GM12873 (cell line): ENCODE measurements at regions not wholly inside any gene's neighbourhood (a gene's known extent, or its start where the extent isn't known, plus 50 kb on each side); places are given as distances from the start of the nearest gene placed in this dataset.

Experiments
- TF ChIP-seq, protein P1 (sequence below): IDR thresholded peaks from 2 replicates; pipeline ENCODE4 v1.5.1; 2012; ENCODE audit warnings: low read depth, mild to moderate bottlenecking, moderate library complexity, low read length, control low read depth; ENCODE audit not compliant: insufficient read depth; ENCODE audit errors: missing control alignments

DNA sequence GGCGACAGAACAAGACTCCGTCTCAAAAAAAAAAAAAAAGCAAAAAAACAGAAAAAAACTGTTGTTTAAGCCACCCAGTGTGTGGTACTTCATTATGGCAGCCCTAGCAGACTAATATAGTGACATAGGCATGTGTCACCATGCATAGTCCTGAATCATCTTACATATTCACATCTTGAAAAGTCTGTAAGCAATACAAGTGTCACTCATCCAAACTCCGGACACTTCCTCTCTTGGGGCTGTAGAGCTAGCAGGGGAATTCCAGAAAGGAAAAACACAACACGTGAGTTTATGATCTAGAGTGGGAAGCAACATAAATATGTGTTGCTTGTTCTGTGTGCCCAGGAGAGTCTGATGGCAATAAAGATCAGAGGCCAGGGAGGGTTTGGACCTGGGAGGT lies 81.6 kb upstream of the KCNE2 start:
- TF ChIP-seq, protein P1, sequence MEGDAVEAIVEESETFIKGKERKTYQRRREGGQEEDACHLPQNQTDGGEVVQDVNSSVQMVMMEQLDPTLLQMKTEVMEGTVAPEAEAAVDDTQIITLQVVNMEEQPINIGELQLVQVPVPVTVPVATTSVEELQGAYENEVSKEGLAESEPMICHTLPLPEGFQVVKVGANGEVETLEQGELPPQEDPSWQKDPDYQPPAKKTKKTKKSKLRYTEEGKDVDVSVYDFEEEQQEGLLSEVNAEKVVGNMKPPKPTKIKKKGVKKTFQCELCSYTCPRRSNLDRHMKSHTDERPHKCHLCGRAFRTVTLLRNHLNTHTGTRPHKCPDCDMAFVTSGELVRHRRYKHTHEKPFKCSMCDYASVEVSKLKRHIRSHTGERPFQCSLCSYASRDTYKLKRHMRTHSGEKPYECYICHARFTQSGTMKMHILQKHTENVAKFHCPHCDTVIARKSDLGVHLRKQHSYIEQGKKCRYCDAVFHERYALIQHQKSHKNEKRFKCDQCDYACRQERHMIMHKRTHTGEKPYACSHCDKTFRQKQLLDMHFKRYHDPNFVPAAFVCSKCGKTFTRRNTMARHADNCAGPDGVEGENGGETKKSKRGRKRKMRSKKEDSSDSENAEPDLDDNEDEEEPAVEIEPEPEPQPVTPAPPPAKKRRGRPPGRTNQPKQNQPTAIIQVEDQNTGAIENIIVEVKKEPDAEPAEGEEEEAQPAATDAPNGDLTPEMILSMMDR = no peak

DNA sequence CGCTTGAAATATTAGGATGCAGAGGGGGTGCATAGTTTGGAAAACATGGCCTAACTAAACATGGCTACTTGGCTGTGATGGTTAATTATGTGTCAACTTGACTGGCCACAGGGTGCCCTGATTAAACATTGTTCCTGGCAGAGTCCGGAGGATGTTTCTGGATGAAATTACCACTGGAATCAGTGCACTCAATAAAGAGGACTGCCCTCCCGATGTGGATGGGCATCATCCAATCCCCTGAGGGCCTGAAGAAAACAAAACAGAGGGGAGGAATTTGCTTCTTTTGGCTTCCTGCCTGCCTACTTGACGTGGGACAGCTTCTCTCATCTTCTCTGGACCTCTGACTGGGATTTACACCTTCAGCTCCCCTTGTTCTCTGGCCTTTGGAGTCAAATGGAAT lies 79.1 kb upstream of the KCNE2 start:
- TF ChIP-seq, protein P1 = no peak

DNA sequence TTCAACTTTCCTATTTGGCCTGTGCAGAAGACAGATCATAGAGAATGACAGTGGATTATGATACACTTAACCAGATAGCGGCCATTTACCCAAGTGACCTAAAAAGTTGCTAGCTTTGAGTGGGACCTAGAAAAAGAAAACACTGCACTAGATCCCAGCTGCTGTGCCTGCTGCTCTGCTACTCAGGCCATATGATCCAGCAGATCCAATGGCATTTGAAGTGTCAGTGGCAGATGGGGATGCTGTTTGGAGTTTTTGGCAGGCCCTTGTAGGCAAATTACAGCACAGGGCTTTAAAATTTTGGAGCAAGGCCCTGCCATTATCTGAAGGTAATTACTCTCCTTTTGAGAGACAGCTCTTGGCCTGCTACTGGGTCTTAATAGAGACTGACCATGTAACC lies 74.0 kb upstream of the KCNE2 start:
- TF ChIP-seq, protein P1 = no peak

DNA sequence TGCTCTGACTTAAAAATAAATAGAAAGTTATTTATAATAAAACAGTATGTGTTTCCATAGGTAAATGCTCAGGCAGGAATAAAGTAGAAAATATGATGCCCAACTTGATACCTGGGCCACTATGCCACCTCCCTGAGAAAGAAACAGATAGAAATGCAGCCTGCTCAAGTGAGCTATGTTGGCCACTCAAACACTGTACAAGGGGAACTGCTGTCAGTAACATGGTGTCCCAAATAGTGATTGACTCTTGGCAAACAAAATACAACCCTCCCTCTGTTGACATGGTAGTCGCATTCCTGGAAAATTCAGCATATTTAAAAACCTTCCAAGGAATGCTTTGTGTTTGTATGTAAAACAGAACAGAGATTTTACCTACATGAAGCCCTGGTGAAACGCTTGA lies 66.9 kb upstream of the KCNE2 start:
- TF ChIP-seq, protein P1 = no peak

DNA sequence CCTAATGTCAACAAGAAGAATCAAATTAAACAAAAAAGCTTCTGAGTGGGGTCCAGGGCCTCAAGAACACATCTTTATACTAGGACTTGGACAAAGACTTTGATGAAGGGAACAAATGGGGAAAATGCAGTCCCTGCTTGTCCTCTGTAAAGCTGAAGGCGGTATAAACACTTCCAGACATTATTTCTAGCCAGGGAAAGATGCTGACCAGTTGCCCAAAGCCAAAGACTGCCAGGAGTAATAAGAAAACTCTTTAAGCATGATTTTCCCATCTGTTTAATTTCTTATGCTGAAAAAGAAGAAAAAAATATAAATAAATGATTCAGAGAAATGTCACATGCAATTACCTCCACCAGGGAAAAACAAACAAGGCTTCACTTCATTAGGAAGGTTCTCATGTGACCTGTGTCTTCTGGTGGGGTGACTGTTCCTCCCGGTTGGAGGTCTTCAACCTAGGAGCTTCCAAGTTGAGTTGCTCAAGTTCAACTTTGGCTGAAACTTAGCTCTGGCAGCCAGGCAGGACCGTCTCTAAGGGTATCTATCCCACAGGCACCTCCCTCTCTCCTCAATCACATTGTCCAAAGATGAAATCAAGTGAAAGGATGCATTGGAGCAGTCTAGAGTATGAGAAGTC lies 65.2 kb upstream of the KCNE2 start:
- TF ChIP-seq, protein P1 = no peak

DNA sequence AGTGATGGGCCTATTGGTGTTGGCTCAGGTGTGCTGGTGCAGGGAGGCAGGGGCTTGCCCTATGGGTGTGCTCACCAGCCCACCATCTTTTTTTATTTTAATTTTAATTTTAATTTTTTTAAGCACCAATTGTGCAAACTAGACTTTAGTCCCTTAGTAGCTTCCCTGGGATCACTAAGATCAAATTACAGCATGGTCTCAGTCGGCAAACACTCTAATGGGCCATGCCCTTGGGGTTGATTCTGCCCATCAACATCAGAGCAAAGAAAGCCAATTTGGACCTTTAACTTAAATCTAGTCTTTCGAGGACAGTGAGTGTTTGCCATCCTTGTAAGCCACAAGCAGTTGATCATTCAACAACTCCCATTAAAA lies 64.7 kb upstream of the KCNE2 start:
- TF ChIP-seq, protein P1 = no peak

DNA sequence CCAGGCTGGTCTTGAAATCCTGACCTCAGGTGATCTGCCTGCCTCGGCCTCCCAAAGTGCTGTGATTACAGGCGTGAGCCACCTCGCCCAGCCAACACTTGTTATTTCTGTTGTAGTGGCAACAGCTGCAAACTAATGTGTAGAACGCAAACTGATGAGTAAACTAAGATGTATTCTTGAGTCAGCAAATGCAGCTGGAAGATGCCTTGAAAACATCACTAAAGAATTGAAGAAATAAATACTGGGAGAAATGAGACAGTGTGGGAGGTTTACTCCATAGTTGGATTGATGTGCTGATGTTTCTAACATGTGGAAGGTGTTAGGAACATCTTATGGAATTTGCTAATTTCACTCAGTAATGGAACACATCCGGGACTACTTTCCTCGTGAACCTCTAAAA lies 61.3 kb upstream of the KCNE2 start:
- TF ChIP-seq, protein P1 = no peak
